HEK293T (cell line): ENCODE measurements at regions not wholly inside any gene's neighbourhood (a gene's known extent, or its start where the extent isn't known, plus 50 kb on each side); places are given as distances from the start of the nearest gene placed in this dataset.

Experiments used
- ARNT ChIP-seq: fragments of 450-650 bp; IDR thresholded peaks from 2 replicates; pipeline ENCODE4 v1.6.1; 2017; ENCODE audit warnings: mild to moderate bottlenecking
- BHLHE40 ChIP-seq: fragments of 450-650 bp; IDR thresholded peaks from 2 replicates; pipeline ENCODE4 v1.6.1; 2016; ENCODE audit warnings: mild to moderate bottlenecking, moderate library complexity, borderline replicate concordance
- ELF4 ChIP-seq: fragments of 450-650 bp; IDR thresholded peaks from 2 replicates; pipeline ENCODE4 v1.6.1; 2017; ENCODE audit warnings: antibody characterized with exemption
- FOXA1 ChIP-seq: fragments of 450-650 bp; IDR thresholded peaks from 2 replicates; pipeline ENCODE4 v1.6.1; 2016; ENCODE audit warnings: mild to moderate bottlenecking
- FOXM1 ChIP-seq: fragments of 450-650 bp; IDR thresholded peaks from 2 replicates; pipeline ENCODE4 v1.6.1; 2017; ENCODE audit warnings: mild to moderate bottlenecking, borderline replicate concordance
- HDGF ChIP-seq: fragments of 450-650 bp; IDR thresholded peaks from 2 replicates; pipeline ENCODE4 v1.6.1; 2017; ENCODE audit warnings: antibody characterized with exemption, borderline replicate concordance
- SP1 ChIP-seq: fragments of 450-650 bp; IDR thresholded peaks from 2 replicates; pipeline ENCODE4 v1.6.1; 2017
- SUZ12 ChIP-seq: fragments of 450-650 bp; IDR thresholded peaks from 2 replicates; pipeline ENCODE4 v1.6.1; 2016; ENCODE audit warnings: mild to moderate bottlenecking
- TARDBP ChIP-seq: fragments of 450-650 bp; IDR thresholded peaks from 2 replicates; pipeline ENCODE4 v1.6.1; 2016
- ZNF384 ChIP-seq: fragments of 450-650 bp; IDR thresholded peaks from 2 replicates; pipeline ENCODE4 v1.6.1; 2016

- TF ChIP-seq SP1, result no peak
- no peak for TF ChIP-seq FOXA1
- TF ChIP-seq BHLHE40, result no peak
- TF ChIP-seq ZNF384, result no peak
- TF ChIP-seq ELF4, result no peak
- no peak for TF ChIP-seq HDGF
- TF ChIP-seq FOXM1, result no peak
- TF ChIP-seq SUZ12, result no peak
- no peak for TF ChIP-seq TARDBP
- TF ChIP-seq ARNT, result no peak
Observed at GRCh38 chr13:58698531-58698930, 1067.0 kb downstream of the PCDH17 start.
